IPS-NIHi11 (cell line): ENCODE measurements at regions not wholly inside any gene's neighbourhood (a gene's known extent, or its start where the extent isn't known, plus 50 kb on each side); places are given as distances from the start of the nearest gene placed in this dataset.

ENCODE experiments used
- DNase-seq: peaks from one replicate; pipeline ENCODE4 v3.0.0; 2012; ENCODE audit warnings: mixed read lengths, low spot score

GRCh38 chr6:156046268-156046665, 590.6 kb upstream of the NOX3 start:
- no peak for DNase-seq

GRCh38 chr6:156045401-156046267, 590.0 kb upstream of the NOX3 start:
- no peak for DNase-seq

GRCh38 chr6:156033598-156033997, 578.0 kb upstream of the NOX3 start:
- DNase-seq = no peak

DNA sequence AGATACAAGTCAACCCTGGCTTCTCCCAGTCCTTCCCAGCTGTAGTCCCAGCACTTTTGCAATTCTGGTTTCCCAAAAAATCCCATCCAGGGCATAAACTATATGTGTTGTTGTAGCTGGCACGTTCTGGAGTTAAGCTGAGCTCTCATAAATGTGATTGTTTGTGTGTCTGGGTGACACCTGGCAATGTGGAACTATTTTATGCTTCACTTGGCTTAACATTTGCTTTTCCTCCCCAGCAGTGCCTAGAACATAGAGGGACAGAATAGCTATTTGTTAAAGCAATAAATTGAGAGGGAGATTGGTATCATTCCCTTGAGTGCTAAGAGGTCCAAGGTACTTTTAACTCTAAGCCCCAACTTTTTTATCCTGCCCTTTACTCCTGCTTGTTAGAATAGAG, 575.9 kb upstream of the NOX3 start:
- DNase-seq = no peak

DNA sequence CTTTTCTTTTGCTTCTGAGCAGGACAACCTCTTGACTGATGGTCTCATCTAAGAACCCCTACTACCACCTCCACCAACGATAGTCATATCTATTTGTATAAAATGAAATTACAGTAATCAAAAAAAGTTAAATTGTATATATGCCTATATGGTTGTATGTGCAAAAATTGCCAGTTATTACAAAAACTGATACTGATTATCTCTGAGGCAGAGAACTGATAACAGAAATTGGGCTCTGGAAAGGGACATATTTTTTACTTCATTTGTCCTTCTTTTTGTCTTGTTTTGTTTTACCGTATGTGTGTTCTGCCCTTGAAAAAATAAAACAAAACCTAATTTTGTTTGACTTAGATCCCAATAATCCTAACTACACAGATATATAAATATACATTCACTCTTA, 574.4 kb upstream of the NOX3 start:
- DNase-seq = no peak

- DNase-seq = no peak
These were observed 573.8 kb upstream of the NOX3 start for GRCh38 chr6:156029286-156029985.

GRCh38 chr6:156028335-156029131, 572.9 kb upstream of the NOX3 start:
- DNase-seq = no peak

- no peak for DNase-seq
These were observed 571.6 kb upstream of the NOX3 start for GRCh38 chr6:156027248-156027626.

DNA sequence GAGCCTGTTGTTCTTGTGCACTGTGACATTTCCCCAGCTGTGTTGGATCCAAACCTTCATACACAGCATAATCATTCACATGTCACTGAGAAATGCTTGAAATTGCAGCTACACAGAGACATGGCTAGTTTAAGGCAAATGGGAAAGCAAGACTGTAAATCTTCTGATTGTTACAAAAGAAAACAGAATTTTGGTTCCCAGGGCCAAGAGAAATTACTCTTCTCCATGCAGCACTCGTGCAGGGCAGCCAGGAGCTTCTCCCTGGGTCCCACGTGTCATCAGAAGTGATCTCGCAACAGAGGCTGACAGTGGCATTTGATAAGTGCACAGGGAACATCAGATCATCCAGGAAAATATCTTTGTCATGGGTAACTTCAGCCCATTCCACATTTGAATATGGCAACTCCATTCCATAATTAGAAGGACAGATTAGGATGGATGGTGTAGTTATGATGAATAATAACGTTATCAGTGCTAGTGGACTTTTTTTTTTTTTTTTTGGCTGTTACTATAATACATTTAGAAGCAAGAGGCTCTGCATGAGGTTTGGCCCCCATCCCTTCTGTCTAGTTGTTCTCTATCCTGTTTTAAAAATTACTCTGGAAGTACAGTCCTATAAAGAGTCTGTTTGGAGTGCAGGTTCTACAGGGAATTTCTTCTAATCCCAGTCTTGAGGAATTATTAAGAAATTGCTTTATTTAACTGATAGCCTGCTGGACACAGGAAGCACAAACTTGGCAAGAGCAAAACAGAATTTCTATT, 571.0 kb upstream of the NOX3 start:
- DNase-seq = no peak

DNA sequence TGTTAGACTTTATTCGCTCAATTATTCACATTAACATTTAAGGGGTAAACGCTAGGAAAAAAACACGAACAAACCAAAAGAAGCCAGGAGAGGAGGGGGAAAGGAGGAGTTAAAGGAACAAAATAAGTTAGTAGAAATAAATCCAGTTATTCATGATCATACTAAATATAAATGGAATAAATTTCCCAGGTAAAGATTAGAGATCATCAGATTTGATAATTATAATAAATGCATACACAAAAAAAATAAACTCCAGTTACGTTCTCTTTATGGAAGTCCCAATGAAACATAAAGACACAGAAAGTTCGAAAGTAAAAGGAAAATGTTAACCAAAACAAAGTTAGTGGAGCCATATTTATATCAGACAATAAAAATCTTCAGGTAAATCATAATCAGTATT, 568.7 kb upstream of the NOX3 start:
- no peak for DNase-seq

- no peak for DNase-seq
These were observed 566.2 kb upstream of the NOX3 start for GRCh38 chr6:156021746-156022396.

DNA sequence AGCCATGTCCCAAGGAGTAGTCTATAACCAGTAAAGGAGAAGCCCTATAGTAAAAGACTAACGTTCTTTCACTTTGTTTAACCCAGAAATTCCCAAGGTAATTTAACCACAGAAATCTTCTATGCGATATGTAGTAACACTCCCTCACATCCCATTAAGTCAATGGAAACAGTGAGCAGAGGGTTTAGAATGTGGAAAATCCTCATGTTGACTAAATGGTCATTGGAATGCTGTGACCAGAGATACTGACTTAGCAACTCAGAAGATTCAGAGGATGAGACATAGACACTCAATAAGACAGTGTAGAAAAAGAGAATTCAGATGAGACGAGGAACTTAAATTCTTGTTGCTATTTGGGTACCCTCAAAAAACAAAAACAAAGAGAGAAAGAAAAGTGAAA, 562.2 kb upstream of the NOX3 start:
- DNase-seq = no peak

GRCh38 chr6:156016186-156016976, 560.7 kb upstream of the NOX3 start:
- no peak for DNase-seq

DNA sequence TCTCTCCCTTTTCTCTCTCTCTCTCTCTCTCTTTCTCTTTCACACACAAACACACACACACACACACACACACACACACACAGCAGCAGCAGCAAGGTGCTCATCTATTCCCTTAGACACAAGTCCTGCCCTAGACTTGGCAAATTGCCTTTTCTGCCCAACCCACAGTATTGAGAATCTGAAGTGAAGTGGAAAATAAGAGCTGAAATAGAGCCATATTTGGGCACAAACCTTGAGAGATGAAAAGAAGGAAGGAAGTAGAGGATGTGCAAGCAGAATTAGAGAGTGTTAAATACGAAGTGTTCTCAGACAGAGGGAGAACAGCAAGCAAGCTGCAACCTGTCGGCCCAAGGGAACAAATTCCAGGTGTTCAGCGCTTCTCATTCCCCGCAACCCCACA, 557.5 kb upstream of the NOX3 start:
- no peak for DNase-seq

- DNase-seq = no peak
These were observed 554.0 kb upstream of the NOX3 start for GRCh38 chr6:156009656-156010055.

GRCh38 chr6:156004796-156005195, 549.2 kb upstream of the NOX3 start:
- DNase-seq = no peak

- DNase-seq = no peak
These were observed 540.5 kb upstream of the NOX3 start for GRCh38 chr6:155996151-155996550.

DNA sequence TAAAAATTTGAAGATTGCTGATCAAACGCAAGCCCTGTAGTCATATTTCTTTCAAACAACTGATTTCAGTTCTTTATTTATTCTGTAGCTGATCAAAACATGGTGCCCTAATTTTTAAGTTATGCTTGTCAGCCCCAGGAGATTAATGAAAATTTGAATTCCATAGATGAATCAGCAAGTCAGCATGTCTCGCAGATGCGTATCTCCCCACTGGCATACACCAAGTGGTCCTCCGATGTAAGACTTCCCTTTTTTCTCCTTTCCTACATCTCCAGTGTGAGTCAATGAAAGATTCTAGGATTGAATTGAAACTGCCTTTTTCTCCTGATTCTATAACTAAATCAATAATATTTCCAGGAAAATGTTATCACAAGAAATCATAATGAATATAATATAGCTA, 539.6 kb upstream of the NOX3 start:
- no peak for DNase-seq

GRCh38 chr6:155994086-155994485, 538.4 kb upstream of the NOX3 start:
- DNase-seq = no peak

GRCh38 chr6:155993240-155993639, 537.6 kb upstream of the NOX3 start:
- no peak for DNase-seq

DNA sequence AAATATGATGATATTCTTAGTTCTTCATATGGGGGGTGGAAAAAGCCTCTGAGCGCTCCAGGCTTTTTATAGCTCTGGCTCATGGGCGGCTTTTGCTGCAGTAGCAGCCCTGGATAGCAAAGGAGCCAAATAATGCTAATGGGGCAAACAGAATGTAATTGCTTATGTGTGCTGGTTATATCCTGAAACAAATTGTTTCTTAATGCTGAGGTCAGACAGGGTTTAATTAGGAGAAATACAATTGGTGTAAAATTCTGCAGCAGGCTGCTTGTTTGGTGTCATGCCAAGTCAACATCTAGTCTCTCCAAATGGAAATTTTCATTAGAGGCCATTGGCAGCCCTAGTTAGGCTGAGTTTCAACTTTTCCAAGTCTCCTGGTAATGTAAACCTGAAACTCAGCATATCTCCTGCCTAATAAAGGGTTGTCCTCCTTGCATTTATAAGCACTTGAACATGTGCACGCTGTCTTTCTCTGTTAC, 530.1 kb upstream of the NOX3 start:
- DNase-seq = no peak
